ENCODE measurements at regions not wholly inside any gene's neighbourhood (a gene's known extent, or its start where the extent isn't known, plus 50 kb on each side); places are given as distances from the start of the nearest gene placed in this dataset.

GRCh38 chr2:220243571-220243970 lies 616.1 kb downstream of the SLC4A3 start:
- Histone ChIP-seq H2AFZ (ENCODE audit: low read length) (no peak overlapping the region), H3K79me2 (ENCODE audit: insufficient read depth, low read length) (no peaks in the 10 kb centered on the region), H3K4me3 (ENCODE audit: insufficient read depth, low read length) (no peak overlapping the region), H3K27ac (ENCODE audit: low read depth, low read length) (no peak overlapping the region), H3K4me1 (ENCODE audit: insufficient read depth, low read length) (no peaks in the 10 kb centered on the region), H3K9me3 (ENCODE audit: low read depth, low read length) (no peaks in the 10 kb centered on the region), H3K4me2 (ENCODE audit: insufficient read depth, low read length) (no peak overlapping the region), H3K27me3 (ENCODE audit: insufficient read depth, low read length) (no peaks in the 10 kb centered on the region), H4K20me1 (ENCODE audit: insufficient read depth, low read length) (no peaks in the 10 kb centered on the region), H3K36me3 (ENCODE audit: insufficient read depth, low read length) (no peaks in the 10 kb centered on the region)
- TF ChIP-seq, protein P1, sequence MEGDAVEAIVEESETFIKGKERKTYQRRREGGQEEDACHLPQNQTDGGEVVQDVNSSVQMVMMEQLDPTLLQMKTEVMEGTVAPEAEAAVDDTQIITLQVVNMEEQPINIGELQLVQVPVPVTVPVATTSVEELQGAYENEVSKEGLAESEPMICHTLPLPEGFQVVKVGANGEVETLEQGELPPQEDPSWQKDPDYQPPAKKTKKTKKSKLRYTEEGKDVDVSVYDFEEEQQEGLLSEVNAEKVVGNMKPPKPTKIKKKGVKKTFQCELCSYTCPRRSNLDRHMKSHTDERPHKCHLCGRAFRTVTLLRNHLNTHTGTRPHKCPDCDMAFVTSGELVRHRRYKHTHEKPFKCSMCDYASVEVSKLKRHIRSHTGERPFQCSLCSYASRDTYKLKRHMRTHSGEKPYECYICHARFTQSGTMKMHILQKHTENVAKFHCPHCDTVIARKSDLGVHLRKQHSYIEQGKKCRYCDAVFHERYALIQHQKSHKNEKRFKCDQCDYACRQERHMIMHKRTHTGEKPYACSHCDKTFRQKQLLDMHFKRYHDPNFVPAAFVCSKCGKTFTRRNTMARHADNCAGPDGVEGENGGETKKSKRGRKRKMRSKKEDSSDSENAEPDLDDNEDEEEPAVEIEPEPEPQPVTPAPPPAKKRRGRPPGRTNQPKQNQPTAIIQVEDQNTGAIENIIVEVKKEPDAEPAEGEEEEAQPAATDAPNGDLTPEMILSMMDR (IDR thresholded peaks at IDR 0.05; ENCODE audit: extremely low read depth, low read depth, low read length): no peak
- DNase-seq (ENCODE audit: insufficient read length, low spot score, missing footprints): no peak

DNA sequence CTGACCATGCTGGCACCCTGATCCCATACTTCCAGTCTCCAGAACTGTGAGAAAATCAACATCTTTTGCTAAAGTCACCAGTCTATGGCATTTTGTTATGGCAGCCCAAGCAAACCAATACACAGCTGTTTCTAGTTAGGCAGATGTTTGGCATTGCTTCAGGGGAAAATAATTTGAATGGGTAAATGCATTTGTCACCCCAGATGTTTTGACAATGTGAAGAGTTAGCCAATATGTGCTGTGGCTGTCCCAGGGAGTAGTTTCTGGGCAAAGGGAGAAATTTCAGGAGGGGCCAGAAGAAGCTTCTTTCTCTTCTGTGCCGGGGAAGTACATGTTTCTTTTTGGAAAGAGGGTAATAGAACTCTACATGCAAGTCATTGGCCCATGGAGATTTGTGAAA lies 619.0 kb downstream of the SLC4A3 start:
- Histone ChIP-seq H3K4me2 (ENCODE audit: insufficient read depth, low read length) (no peak overlapping the region), H3K79me2 (ENCODE audit: insufficient read depth, low read length) (no peaks in the 10 kb centered on the region), H3K9me3 (ENCODE audit: low read depth, low read length) (no peaks in the 10 kb centered on the region), H3K27ac (ENCODE audit: low read depth, low read length) (no peak overlapping the region), H4K20me1 (ENCODE audit: insufficient read depth, low read length) (no peaks in the 10 kb centered on the region), H3K4me1 (ENCODE audit: insufficient read depth, low read length) (no peaks in the 10 kb centered on the region), H2AFZ (ENCODE audit: low read length) (no peak overlapping the region), H3K27me3 (ENCODE audit: insufficient read depth, low read length) (no peaks in the 10 kb centered on the region), H3K36me3 (ENCODE audit: insufficient read depth, low read length) (no peaks in the 10 kb centered on the region), H3K4me3 (ENCODE audit: insufficient read depth, low read length) (no peak overlapping the region)
- TF ChIP-seq, protein P1 (IDR thresholded peaks at IDR 0.05; ENCODE audit: extremely low read depth, low read depth, low read length): no peak
- DNase-seq (ENCODE audit: insufficient read length, low spot score, missing footprints): no peak

DNA sequence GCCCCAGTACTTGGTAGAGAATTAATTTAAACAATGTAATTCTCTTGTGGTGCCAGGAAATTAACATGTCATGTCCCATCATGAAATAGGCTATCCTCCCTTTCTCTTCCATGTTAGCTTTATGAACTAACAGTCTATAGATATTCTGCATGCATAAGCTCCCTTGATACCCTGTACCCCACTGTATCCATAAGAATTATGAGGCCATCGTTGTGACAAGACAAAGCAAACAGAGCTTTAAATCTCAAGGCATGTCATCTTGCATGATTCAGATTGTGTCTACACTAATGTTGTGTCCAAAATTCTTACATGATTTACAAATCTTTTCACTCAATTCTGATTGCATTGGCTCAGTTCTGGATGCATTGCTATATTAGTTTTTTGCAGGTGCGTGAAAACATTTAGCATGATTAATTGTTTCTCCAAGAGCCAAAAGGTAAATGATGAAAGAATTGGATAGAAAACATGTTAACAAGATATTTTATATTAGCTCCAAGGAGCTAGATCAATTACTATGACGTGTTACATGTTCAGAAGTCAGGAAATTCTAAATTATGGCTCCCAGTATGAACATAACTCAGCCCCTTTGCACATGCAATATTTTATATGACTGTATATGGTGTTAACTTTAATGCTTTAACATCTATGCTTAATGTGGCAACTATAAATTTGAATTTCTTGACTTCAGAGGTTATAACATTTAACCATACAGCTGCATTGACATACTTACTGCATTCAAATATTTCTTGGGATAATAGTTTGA lies 620.3 kb downstream of the SLC4A3 start:
- no peak overlapping the region for H2AFZ ChIP-seq (ENCODE audit: low read length)
- TF ChIP-seq, protein P1 (IDR thresholded peaks at IDR 0.05; ENCODE audit: extremely low read depth, low read depth, low read length): no peak
- no peak overlapping the region for H3K4me2 ChIP-seq (ENCODE audit: insufficient read depth, low read length)
- H3K4me1 ChIP-seq (ENCODE audit: insufficient read depth, low read length): no peaks in the 10 kb centered on the region
- DNase-seq (ENCODE audit: insufficient read length, low spot score, missing footprints): no peak
- no peak overlapping the region for H3K27ac ChIP-seq (ENCODE audit: low read depth, low read length)
- no peaks in the 10 kb centered on the region for H4K20me1 ChIP-seq (ENCODE audit: insufficient read depth, low read length)
- H3K4me3 ChIP-seq (ENCODE audit: insufficient read depth, low read length): no peak overlapping the region
- H3K27me3 ChIP-seq (ENCODE audit: insufficient read depth, low read length): no peaks in the 10 kb centered on the region
- no peaks in the 10 kb centered on the region for H3K36me3 ChIP-seq (ENCODE audit: insufficient read depth, low read length)
- H3K79me2 ChIP-seq (ENCODE audit: insufficient read depth, low read length): no peaks in the 10 kb centered on the region
- no peaks in the 10 kb centered on the region for H3K9me3 ChIP-seq (ENCODE audit: low read depth, low read length)

- Histone ChIP-seq H3K27ac (ENCODE audit: low read depth, low read length) (no peak overlapping the region), H4K20me1 (ENCODE audit: insufficient read depth, low read length) (no peaks in the 10 kb centered on the region), H3K4me1 (ENCODE audit: insufficient read depth, low read length) (no peaks in the 10 kb centered on the region), H3K4me2 (ENCODE audit: insufficient read depth, low read length) (no peak overlapping the region), H3K27me3 (ENCODE audit: insufficient read depth, low read length) (no peaks in the 10 kb centered on the region), H3K36me3 (ENCODE audit: insufficient read depth, low read length) (no peaks in the 10 kb centered on the region), H3K4me3 (ENCODE audit: insufficient read depth, low read length) (no peak overlapping the region), H3K9me3 (ENCODE audit: low read depth, low read length) (no peaks in the 10 kb centered on the region), H3K79me2 (ENCODE audit: insufficient read depth, low read length) (no peaks in the 10 kb centered on the region), H2AFZ (ENCODE audit: low read length) (no peak overlapping the region)
- no peak for DNase-seq (ENCODE audit: insufficient read length, low spot score, missing footprints)
- TF ChIP-seq, protein P1 (IDR thresholded peaks at IDR 0.05; ENCODE audit: extremely low read depth, low read depth, low read length): no peak
These were observed 632.2 kb downstream of the SLC4A3 start for GRCh38 chr2:220259662-220260061.
